H9 (cell line): ENCODE measurements at regions not wholly inside any gene's neighbourhood (a gene's known extent, or its start where the extent isn't known, plus 50 kb on each side); places are given as distances from the start of the nearest gene placed in this dataset.

ENCODE experiments used
- DNase-seq: peaks from one replicate; pipeline ENCODE4 v3.0.0-alpha.2; 2017
- H2AFZ ChIP-seq: one replicate; pipeline ENCODE4 v1.6.1; 2013; ENCODE audit warnings: mild to moderate bottlenecking, low read length, control low read depth, moderate library complexity
- H2AK5ac ChIP-seq: 2 replicates; pipeline ENCODE4 v1.6.1; 2013; ENCODE audit warnings: low read length, control low read depth, mixed read lengths; ENCODE audit not compliant: insufficient read length
- H2BK120ac ChIP-seq: one replicate; pipeline ENCODE4 v1.6.1; 2013; ENCODE audit warnings: low read depth, mild to moderate bottlenecking, low read length, control low read depth, inconsistent platforms; ENCODE audit not compliant: poor library complexity, severe bottlenecking
- H2BK12ac ChIP-seq: 2 replicates; pipeline ENCODE4 v1.6.1; 2013; ENCODE audit warnings: low read length, control low read depth, mixed read lengths, low read depth; ENCODE audit not compliant: insufficient read length
- H2BK15ac ChIP-seq: 2 replicates; pipeline ENCODE4 v1.6.1; 2013; ENCODE audit warnings: low read depth, low read length, control low read depth
- H2BK20ac ChIP-seq: one replicate; pipeline ENCODE4 v1.6.1; 2013; ENCODE audit warnings: low read depth, mild to moderate bottlenecking, low read length, control low read depth, inconsistent platforms; ENCODE audit not compliant: poor library complexity, severe bottlenecking
- H2BK5ac ChIP-seq: 2 replicates; pipeline ENCODE4 v1.6.1; 2013; ENCODE audit warnings: low read length, control low read depth, mixed read lengths; ENCODE audit not compliant: insufficient read length
- H3K14ac ChIP-seq: 2 replicates; pipeline ENCODE4 v1.6.1; 2013; ENCODE audit warnings: low read length, control low read depth; ENCODE audit not compliant: insufficient read depth
- H3K18ac ChIP-seq: 2 replicates; pipeline ENCODE4 v1.6.1; 2013; ENCODE audit warnings: low read depth, mild to moderate bottlenecking, mixed read lengths, low read length, control low read depth; ENCODE audit not compliant: insufficient read length
- H3K23ac ChIP-seq: 2 replicates; pipeline ENCODE4 v1.6.1; 2013; ENCODE audit warnings: low read length, control low read depth, mixed read lengths, low read depth; ENCODE audit not compliant: insufficient read length
- H3K23me2 ChIP-seq: 2 replicates; pipeline ENCODE4 v1.6.1; 2013; ENCODE audit warnings: low read depth, mild to moderate bottlenecking, mixed read lengths, low read length, control low read depth; ENCODE audit not compliant: insufficient read length, poor library complexity, severe bottlenecking
- H3K27ac ChIP-seq: 2 replicates; pipeline ENCODE4 v1.5.1; 2013; ENCODE audit warnings: low read length, control low read depth, mixed read lengths, low read depth; ENCODE audit not compliant: insufficient read length
- H3K27me3 ChIP-seq: 2 replicates; pipeline ENCODE4 v1.6.1; 2013; ENCODE audit warnings: low read length, control low read depth, inconsistent platforms; ENCODE audit not compliant: insufficient read depth
- H3K4ac ChIP-seq: 2 replicates; pipeline ENCODE4 v1.6.1; 2013; ENCODE audit warnings: low read depth, mild to moderate bottlenecking, control low read depth, inconsistent platforms, low read length, moderate library complexity
- H3K4me1 ChIP-seq: 2 replicates; pipeline ENCODE4 v1.6.1; 2013; ENCODE audit warnings: low read length, control low read depth, inconsistent platforms; ENCODE audit not compliant: insufficient read depth
- H3K4me2 ChIP-seq: 2 replicates; pipeline ENCODE4 v1.6.1; 2013; ENCODE audit warnings: low read length, control low read depth, mixed read lengths; ENCODE audit not compliant: insufficient read length, insufficient read depth
- H3K56ac ChIP-seq: 2 replicates; pipeline ENCODE4 v1.6.1; 2013; ENCODE audit warnings: low read depth, mild to moderate bottlenecking, mixed read lengths, low read length, control low read depth; ENCODE audit not compliant: insufficient read length
- H3K79me1 ChIP-seq: 2 replicates; pipeline ENCODE4 v1.6.1; 2013; ENCODE audit warnings: low read depth, mild to moderate bottlenecking, moderate library complexity, low read length, control low read depth, inconsistent platforms; ENCODE audit not compliant: insufficient read depth, poor library complexity, severe bottlenecking
- H3K79me2 ChIP-seq: 2 replicates; pipeline ENCODE4 v1.6.1; 2013; ENCODE audit warnings: low read length, control low read depth, inconsistent platforms; ENCODE audit not compliant: insufficient read depth
- H3K9ac ChIP-seq: 2 replicates; pipeline ENCODE4 v1.6.1; 2013; ENCODE audit warnings: low read length, control low read depth, mixed read lengths; ENCODE audit not compliant: insufficient read length; ENCODE audit errors: extremely low read depth
- H3K9me3 ChIP-seq: one replicate; pipeline ENCODE4 v1.6.1; 2013; ENCODE audit warnings: low read depth, low read length, inconsistent platforms; ENCODE audit not compliant: control insufficient read depth
- H3T11ph ChIP-seq: one replicate; pipeline ENCODE4 v1.6.1; 2013; ENCODE audit warnings: mild to moderate bottlenecking, low read length, control low read depth, inconsistent platforms
- H4K20me1 ChIP-seq: one replicate; pipeline ENCODE4 v1.6.1; 2013; ENCODE audit not compliant: control insufficient read depth, insufficient read length, insufficient read depth
- H4K5ac ChIP-seq: 2 replicates; pipeline ENCODE4 v1.6.1; 2013; ENCODE audit warnings: low read depth, mild to moderate bottlenecking, mixed read lengths, low read length, control low read depth; ENCODE audit not compliant: insufficient read length
- H4K8ac ChIP-seq: replicated peaks from 2 replicates; pipeline ENCODE4 v1.6.1; 2013; ENCODE audit warnings: low read length, control low read depth, mixed read lengths, low read depth; ENCODE audit not compliant: insufficient read length
- H4K91ac ChIP-seq: 2 replicates; pipeline ENCODE4 v1.6.1; 2013; ENCODE audit warnings: low read depth, mild to moderate bottlenecking, moderate library complexity, mixed read lengths, low read length, control low read depth; ENCODE audit not compliant: insufficient read length
- H3K27ac Mint-ChIP-seq, 3 experiments: 2 replicates in 2 of 3; 3 replicates in 1 of 3; pipeline ENCODE4 v1.8.0; 2020 to 2021; ENCODE audit warnings: mixed read lengths in 3 of 3, mild to moderate bottlenecking in 1 of 3, moderate library complexity in 1 of 3
- H3K27me3 Mint-ChIP-seq: 2 replicates; pipeline ENCODE4 v1.8.0; 2021; ENCODE audit warnings: low read depth, mild to moderate bottlenecking, moderate library complexity, mixed read lengths
- H3K36me3 Mint-ChIP-seq, 3 experiments: 2 replicates in 2 of 3; 3 replicates in 1 of 3; pipeline ENCODE4 v1.8.0; 2020 to 2021; ENCODE audit warnings: low read depth in 3 of 3, mixed read lengths in 3 of 3; ENCODE audit not compliant: insufficient read depth in 1 of 3
- H3K4me1 Mint-ChIP-seq, 2 experiments: 2 replicates each; pipeline ENCODE4 v1.8.0; 2020; ENCODE audit warnings: mixed read lengths in 2 of 2
- H3K4me3 Mint-ChIP-seq, 2 experiments: 2 replicates in 1 of 2; 3 replicates in 1 of 2; pipeline ENCODE4 v1.8.0; 2020 to 2021; ENCODE audit warnings: mild to moderate bottlenecking in 2 of 2, mixed read lengths in 2 of 2, moderate library complexity in 1 of 2
- H3K9me3 Mint-ChIP-seq, 2 experiments: 2 replicates in 1 of 2; 3 replicates in 1 of 2; pipeline ENCODE4 v1.8.0; 2020; ENCODE audit warnings: mild to moderate bottlenecking in 2 of 2, mixed read lengths in 2 of 2, moderate library complexity in 1 of 2
- WGBS: extraction: QIAGEN DNeasy Blood & Tissue Kit; methylation state at CpG from one replicate; pipeline ENCODE4 v1.1.7; 2013; ENCODE audit warnings: missing lambda C conversion rate, low lambda C conversion rate, mixed read lengths; ENCODE audit not compliant: insufficient read length; ENCODE audit errors: extremely low coverage; 5-methylcytosine and 5-hydroxymethylcytosine counted together
- TF ChIP-seq, protein P1 (sequence below): fragments of 200-600 bp; sonication (generic); conservative IDR thresholded peaks from 3 replicates; pipeline ENCODE4 v1.8.0; 2021; ENCODE audit warnings: antibody characterized with exemption, mild to moderate bottlenecking

DNA sequence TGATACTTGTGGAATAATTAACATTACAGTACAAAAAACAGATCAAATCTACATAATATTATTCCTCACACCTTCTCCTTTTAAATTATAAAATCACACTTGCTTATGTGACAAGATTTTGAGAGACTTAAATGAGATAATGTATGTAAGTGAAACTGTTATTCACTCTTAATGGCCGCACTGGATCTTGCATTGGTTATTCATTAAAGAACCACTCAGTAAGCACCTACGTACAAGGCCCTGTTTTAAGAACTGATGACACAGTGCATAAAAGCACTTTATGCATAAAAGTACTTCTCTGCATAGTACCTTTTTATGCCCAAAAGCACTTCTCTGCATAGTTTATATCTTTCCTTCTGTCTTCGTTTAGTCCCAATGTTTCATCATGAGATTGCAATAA is 172.1 kb downstream of the GOLGA6L6 start:
- no peak overlapping the region for H4K91ac ChIP-seq
- Mint-ChIP-seq H3K27ac (no peak overlapping the region), H3K9me3 (no peaks in the 10 kb centered on the region), H3K4me1 (no peaks in the 10 kb centered on the region), H3K27me3 (no peaks in the 10 kb centered on the region), H3K4me3 (no peak overlapping the region), H3K36me3 (no peaks in the 10 kb centered on the region)
- no peak overlapping the region for H3K4me2 ChIP-seq
- H3K27ac ChIP-seq: no peak overlapping the region
- no peak overlapping the region for H2BK120ac ChIP-seq
- no peak overlapping the region for H2AFZ ChIP-seq
- no peak for DNase-seq
- no peak overlapping the region for H3K23ac ChIP-seq
- peaks cover 89% of the 10 kb centered on the region for H3K9me3 ChIP-seq
- no peaks in the 10 kb centered on the region for H3K4me1 ChIP-seq
- no peaks in the 10 kb centered on the region for H4K20me1 ChIP-seq
- TF ChIP-seq, protein P1, sequence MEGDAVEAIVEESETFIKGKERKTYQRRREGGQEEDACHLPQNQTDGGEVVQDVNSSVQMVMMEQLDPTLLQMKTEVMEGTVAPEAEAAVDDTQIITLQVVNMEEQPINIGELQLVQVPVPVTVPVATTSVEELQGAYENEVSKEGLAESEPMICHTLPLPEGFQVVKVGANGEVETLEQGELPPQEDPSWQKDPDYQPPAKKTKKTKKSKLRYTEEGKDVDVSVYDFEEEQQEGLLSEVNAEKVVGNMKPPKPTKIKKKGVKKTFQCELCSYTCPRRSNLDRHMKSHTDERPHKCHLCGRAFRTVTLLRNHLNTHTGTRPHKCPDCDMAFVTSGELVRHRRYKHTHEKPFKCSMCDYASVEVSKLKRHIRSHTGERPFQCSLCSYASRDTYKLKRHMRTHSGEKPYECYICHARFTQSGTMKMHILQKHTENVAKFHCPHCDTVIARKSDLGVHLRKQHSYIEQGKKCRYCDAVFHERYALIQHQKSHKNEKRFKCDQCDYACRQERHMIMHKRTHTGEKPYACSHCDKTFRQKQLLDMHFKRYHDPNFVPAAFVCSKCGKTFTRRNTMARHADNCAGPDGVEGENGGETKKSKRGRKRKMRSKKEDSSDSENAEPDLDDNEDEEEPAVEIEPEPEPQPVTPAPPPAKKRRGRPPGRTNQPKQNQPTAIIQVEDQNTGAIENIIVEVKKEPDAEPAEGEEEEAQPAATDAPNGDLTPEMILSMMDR: no peak
- no peak overlapping the region for H4K5ac ChIP-seq
- H2BK20ac ChIP-seq: no peak overlapping the region
- no peaks in the 10 kb centered on the region for H3K27me3 ChIP-seq
- H3K4ac ChIP-seq: no peak overlapping the region
- no peaks in the 10 kb centered on the region for H3K23me2 ChIP-seq
- no CpG with 5 or more reads among the region's 3 CpGs for WGBS
- H3K79me1 ChIP-seq: no peaks in the 10 kb centered on the region
- H2BK5ac ChIP-seq: no peak overlapping the region
- H2AK5ac ChIP-seq: no peak overlapping the region
- no peak overlapping the region for H3K56ac ChIP-seq
- no peak overlapping the region for H4K8ac ChIP-seq
- H3T11ph ChIP-seq: no peak overlapping the region
- no peak overlapping the region for H2BK15ac ChIP-seq
- no peak overlapping the region for H3K14ac ChIP-seq
- H3K9ac ChIP-seq: no peak overlapping the region
- H3K18ac ChIP-seq: no peak overlapping the region
- H2BK12ac ChIP-seq: no peak overlapping the region
- H3K79me2 ChIP-seq: no peaks in the 10 kb centered on the region
